HG02884 (cell line): ENCODE measurements at regions not wholly inside any gene's neighbourhood (a gene's known extent, or its start where the extent isn't known, plus 50 kb on each side); places are given as distances from the start of the nearest gene placed in this dataset.
A peak's percentile ranks its signal among the peaks of the same experiment; 100 is the strongest.
"Not testable (repeated sequence)": the region's sequence is repeated elsewhere in the genome, so short reads cannot be mapped to it uniquely, and the experiment has no call there.

Experiments used
- ATAC-seq: cut with Tn5 transposase; IDR thresholded peaks from one replicate; pipeline ENCODE4 v1.9.1; 2021; ENCODE audit warnings: mild to moderate bottlenecking, moderate library complexity; ENCODE audit not compliant: unreplicated experiment

GRCh38 chr10:86579883-86580520, 58.4 kb upstream of the WAPL start:
- no peak for ATAC-seq

GRCh38 chr10:86580521-86580891, 58.9 kb upstream of the WAPL start:
- ATAC-seq = no peak

- peak; percentile 52 for ATAC-seq
These were observed 62.4 kb upstream of the WAPL start for GRCh38 chr10:86583983-86584382.

- peak; percentile 91 for ATAC-seq
These were observed 63.7 kb upstream of the WAPL start for GRCh38 chr10:86585037-86585929.

- ATAC-seq = no peak
These were observed 64.9 kb upstream of the WAPL start for GRCh38 chr10:86586516-86586915.

GRCh38 chr10:86588781-86589180, 65.6 kb upstream of the OPN4 start:
- not testable (repeated sequence) for ATAC-seq

- no peak for ATAC-seq
These were observed 62.9 kb upstream of the OPN4 start for GRCh38 chr10:86591436-86591835.

- no peak for ATAC-seq
These were observed 61.9 kb upstream of the OPN4 start for GRCh38 chr10:86592413-86592812.

GRCh38 chr10:86594535-86594934, 59.8 kb upstream of the OPN4 start:
- ATAC-seq = no peak

- no peak for ATAC-seq
These were observed 58.9 kb upstream of the OPN4 start for GRCh38 chr10:86595496-86595895.

- no peak for ATAC-seq
These were observed 58.1 kb upstream of the OPN4 start for GRCh38 chr10:86596266-86596665.

GRCh38 chr10:86597306-86597705, 57.0 kb upstream of the OPN4 start:
- no peak for ATAC-seq

- ATAC-seq = no peak
These were observed 56.2 kb upstream of the OPN4 start for GRCh38 chr10:86598151-86598550.

GRCh38 chr10:86599041-86599440, 55.3 kb upstream of the OPN4 start:
- ATAC-seq = no peak

- peak; percentile 84 for ATAC-seq
These were observed 54.6 kb upstream of the OPN4 start for GRCh38 chr10:86599729-86600128.

GRCh38 chr10:86600296-86600695, 54.1 kb upstream of the OPN4 start:
- no peak for ATAC-seq

- ATAC-seq = no peak
These were observed 52.3 kb upstream of the OPN4 start for GRCh38 chr10:86601956-86602602.

GRCh38 chr10:86603256-86603655, 51.1 kb upstream of the OPN4 start:
- no peak for ATAC-seq
